Pancreas (tissue), 10 donors: ENCODE measurements at regions not wholly inside any gene's neighbourhood (a gene's known extent, or its start where the extent isn't known, plus 50 kb on each side); places are given as distances from the start of the nearest gene placed in this dataset.
A peak's percentile ranks its signal among the peaks of the same experiment; 100 is the strongest.

ENCODE experiments used
- ATAC-seq, 4 donors: fragments of 200-7000 bp; cut with Tn5 transposase; one replicate each; pipeline versions ENCODE4 v1.8.0 to v1.9.1; 2020; ENCODE audit warnings: mild to moderate bottlenecking in 4 of 4, moderate library complexity in 4 of 4
- DNase-seq, 6 donors: peaks; one replicate each; pipeline ENCODE4 v3.0.0-alpha.2; 2020
- FAIRE-seq: peaks from 2 replicates; lab custom pipeline; 2012; peaks lifted over from hg19 to GRCh38; lab: Jason Lieb, UNC
- H3K27ac ChIP-seq, 4 donors: fragments of 200-600 bp; sonication (generic); 1 replicate in 3 of 4; 2 replicates in 1 of 4; pipeline versions ENCODE4 v1.5.0 to v1.8.0; 2020
- H3K27me3 ChIP-seq, 4 donors: fragments of 200-600 bp; one replicate each; pipeline ENCODE4 v1.8.0; 2021
- H3K36me3 ChIP-seq, 3 donors: fragments of 200-600 bp; sonication (generic) in 1 of 3; one replicate each; pipeline versions ENCODE4 v1.5.0 to v1.8.0; 2020 to 2021
- H3K4me1 ChIP-seq, 3 donors: fragments of 200-600 bp; one replicate each; pipeline ENCODE4 v1.8.0; 2021
- H3K4me3 ChIP-seq, 4 donors: fragments of 200-600 bp; sonication (generic) in 2 of 4; one replicate each; pipeline versions ENCODE4 v1.5.0 to v1.8.0; 2020 to 2021
- H3K9me3 ChIP-seq, 4 donors: fragments of 200-600 bp; one replicate each; pipeline ENCODE4 v1.8.0; 2021
- WGBS, 2 donors: extraction: QIAGEN DNeasy Blood & Tissue Kit; methylation state at CpG; one replicate each; pipeline ENCODE4 v1.1.7; 2013; 5-methylcytosine and 5-hydroxymethylcytosine counted together
- intact Hi-C, 3 donors: fragments of 100-400 bp; cut with DNase I; formaldehyde crosslinking; loops; one replicate each; pipeline versions ENCODE4 v1.11.1 to v1.14.2; 2022
- TF ChIP-seq, protein P1 (sequence below), 4 donors: fragments of 200-600 bp; sonication (generic) in 3 of 4; IDR thresholded peaks; one replicate each; pipeline versions ENCODE4 v1.5.0 to v1.8.0; 2021; ENCODE audit warnings: antibody characterized with exemption in 4 of 4
- donor health status: healthy with polysubstance abuse.
- donor health status: DM: no; HTN: no; CAD: no; lungs with moderate emphysema.
- donor health status: DM: no; HTN: no; CAD: no.
- donor health status: control.
- donor health status: control.
- donor health status: Bipolar disorder and iron deficiency.
- donor health status: DM: yes; HTN: yes; CAD: no.
- donor health status: DM: no; HTN: no; CAD: no.
- donor health status: DM: no; HTN: no; CAD: no.
- donor health status: DM: yes; HTN: yes; CAD: no.

- ATAC-seq (no peak), FAIRE-seq (peak; percentile 81), DNase-seq (no peak)
- intact Hi-C loops: no loop called here
- H3K4me1 ChIP-seq: no peaks in the 10 kb centered on the region
- TF ChIP-seq, protein P1, sequence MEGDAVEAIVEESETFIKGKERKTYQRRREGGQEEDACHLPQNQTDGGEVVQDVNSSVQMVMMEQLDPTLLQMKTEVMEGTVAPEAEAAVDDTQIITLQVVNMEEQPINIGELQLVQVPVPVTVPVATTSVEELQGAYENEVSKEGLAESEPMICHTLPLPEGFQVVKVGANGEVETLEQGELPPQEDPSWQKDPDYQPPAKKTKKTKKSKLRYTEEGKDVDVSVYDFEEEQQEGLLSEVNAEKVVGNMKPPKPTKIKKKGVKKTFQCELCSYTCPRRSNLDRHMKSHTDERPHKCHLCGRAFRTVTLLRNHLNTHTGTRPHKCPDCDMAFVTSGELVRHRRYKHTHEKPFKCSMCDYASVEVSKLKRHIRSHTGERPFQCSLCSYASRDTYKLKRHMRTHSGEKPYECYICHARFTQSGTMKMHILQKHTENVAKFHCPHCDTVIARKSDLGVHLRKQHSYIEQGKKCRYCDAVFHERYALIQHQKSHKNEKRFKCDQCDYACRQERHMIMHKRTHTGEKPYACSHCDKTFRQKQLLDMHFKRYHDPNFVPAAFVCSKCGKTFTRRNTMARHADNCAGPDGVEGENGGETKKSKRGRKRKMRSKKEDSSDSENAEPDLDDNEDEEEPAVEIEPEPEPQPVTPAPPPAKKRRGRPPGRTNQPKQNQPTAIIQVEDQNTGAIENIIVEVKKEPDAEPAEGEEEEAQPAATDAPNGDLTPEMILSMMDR (IDR thresholded peaks at IDR 0.05): no peak
- H3K9me3 ChIP-seq: peaks cover 0 to 5% (median 0%) of the 10 kb centered on the region in 4 donors
- no peaks in the 10 kb centered on the region for H3K36me3 ChIP-seq
- no peaks in the 10 kb centered on the region for H3K27me3 ChIP-seq
- no peak overlapping the region for H3K27ac ChIP-seq
- H3K4me3 ChIP-seq: no peak overlapping the region
Measured at GRCh38 chr14:95379634-95380033, 59.9 kb upstream of the CLMN start.

DNA sequence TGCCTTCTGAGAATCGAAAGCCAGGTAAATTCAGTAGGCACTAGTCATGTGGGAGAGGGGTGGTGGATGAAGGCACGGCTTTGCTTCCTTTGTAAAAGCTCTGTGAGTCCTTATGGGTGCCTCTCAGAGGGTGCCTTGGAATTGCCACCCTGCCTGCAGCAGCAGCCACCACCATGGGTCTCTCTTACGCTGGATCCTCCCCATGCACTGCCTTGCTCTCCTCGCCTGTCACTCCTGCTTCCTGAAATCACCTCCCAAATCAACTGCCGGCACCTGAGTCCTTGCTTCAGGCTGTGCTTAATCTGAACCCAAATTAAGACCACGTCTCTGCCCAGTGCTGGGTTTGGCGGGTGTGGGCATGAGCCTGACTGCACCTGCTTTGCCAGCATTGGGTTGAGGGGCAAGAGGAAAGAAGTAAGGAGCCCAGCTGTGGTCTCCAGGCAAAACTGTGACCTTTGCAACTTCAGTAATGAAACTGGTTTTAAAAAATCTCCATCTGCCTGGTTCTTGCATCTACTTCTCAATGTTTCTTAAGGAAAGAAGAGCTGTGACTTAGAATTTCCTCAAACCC is 55.9 kb upstream of the CLMN start:
- DNase-seq: no peak
- intact Hi-C loops: no loop called here
- 59 to 64% methylated on average over 7 of the region's 7 CpGs for WGBS, 2 donors
- H3K27me3 ChIP-seq: no peaks in the 10 kb centered on the region
- no peak overlapping the region for H3K27ac ChIP-seq
- no peak overlapping the region for H3K4me3 ChIP-seq
- H3K9me3 ChIP-seq: peaks cover 0 to 5% (median 0%) of the 10 kb centered on the region in 4 donors
- FAIRE-seq: no peak
- ATAC-seq: no peak
- TF ChIP-seq, protein P1 (IDR thresholded peaks at IDR 0.05): no peak
- no peaks in the 10 kb centered on the region for H3K36me3 ChIP-seq
- H3K4me1 ChIP-seq: no peaks in the 10 kb centered on the region

DNA sequence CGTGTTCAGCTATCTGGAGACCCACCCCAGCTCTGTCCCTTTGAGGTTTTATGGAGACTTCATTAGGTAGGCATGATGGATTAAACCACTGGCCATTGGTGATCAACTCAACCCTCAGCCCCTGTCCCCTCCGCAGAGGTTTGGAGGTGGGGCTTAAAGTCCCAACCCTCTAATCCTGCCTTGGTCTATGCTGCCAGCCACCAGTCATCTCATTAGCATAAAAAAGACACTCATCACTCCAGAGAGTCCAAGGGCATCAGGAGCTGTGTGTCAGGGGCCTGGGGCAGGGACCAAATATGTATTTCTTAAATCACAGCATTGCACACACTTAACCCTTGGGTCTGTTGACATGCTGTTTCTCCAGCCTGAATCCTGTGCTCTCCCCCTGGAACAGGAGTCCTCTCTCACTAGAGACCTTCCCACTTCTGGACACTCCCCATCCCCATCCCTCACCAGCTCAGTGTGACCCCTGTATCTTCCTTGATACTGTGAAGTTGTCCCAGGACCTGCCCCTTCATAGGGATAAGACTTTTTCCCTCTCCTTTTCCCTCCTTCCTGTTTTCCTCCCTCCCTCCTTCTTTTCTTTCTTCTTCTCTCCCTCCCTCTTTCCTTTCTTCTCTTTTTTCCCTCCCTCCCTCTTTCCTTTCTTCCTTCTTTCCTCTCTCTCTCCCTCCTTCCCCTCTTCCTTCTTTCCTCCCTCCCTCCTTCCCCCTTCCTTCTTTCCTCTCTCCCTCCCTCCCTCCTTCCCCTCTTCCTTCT is 54.7 kb upstream of the CLMN start:
- DNase-seq (no peak), ATAC-seq (no peak), FAIRE-seq (no peak)
- H3K27me3 ChIP-seq: no peaks in the 10 kb centered on the region
- H3K4me3 ChIP-seq: no peak overlapping the region
- TF ChIP-seq, protein P1 (IDR thresholded peaks at IDR 0.05): no peak
- peaks cover 0 to 2% (median 0%) of the 10 kb centered on the region in 4 donors for H3K9me3 ChIP-seq
- intact Hi-C loops: no loop called here
- no peak overlapping the region for H3K27ac ChIP-seq
- H3K4me1 ChIP-seq: no peaks in the 10 kb centered on the region
- WGBS, 2 donors: 65 to 74% methylated on average over 2 of the region's 2 CpGs
- H3K36me3 ChIP-seq: no peaks in the 10 kb centered on the region

DNA sequence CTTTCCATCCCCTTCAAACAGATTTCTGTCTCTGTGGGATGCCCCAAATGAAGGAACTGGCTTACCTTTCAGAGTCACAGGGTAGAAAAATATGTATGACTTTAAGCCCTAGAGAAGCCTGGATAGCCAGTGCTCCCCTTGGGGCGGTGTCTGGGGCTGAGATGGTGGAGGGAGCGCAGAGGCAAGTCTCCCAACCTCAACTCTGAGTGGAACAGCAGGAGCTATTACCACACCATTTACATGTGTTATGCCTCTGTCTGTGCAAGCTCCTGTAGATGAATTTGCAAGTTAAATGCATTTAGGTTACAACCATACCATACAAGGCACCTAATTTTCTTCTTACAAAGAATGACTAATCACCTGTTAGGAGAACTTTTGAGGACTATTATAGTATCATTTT is 50.4 kb upstream of the CLMN start:
- ATAC-seq: no peak
- TF ChIP-seq, protein P1 (IDR thresholded peaks at IDR 0.05): no peak
- no peak for DNase-seq
- Histone ChIP-seq H3K4me1 (no peaks in the 10 kb centered on the region), H3K27me3 (no peaks in the 10 kb centered on the region), H3K9me3 (no peaks in the 10 kb centered on the region), H3K36me3 (no peaks in the 10 kb centered on the region), H3K4me3 (no peak overlapping the region), H3K27ac (no peak overlapping the region)
- FAIRE-seq: no peak
- WGBS, 2 donors: 87 to 96% methylated on average over 2 of the region's 2 CpGs
- intact Hi-C loops: no loop called here
